GM23338 (cell line): ENCODE measurements at regions not wholly inside any gene's neighbourhood (a gene's known extent, or its start where the extent isn't known, plus 50 kb on each side); places are given as distances from the start of the nearest gene placed in this dataset.

ENCODE experiments used
- ATAC-seq: fragments of 200-7000 bp; cut with Tn5 transposase; 3 replicates; pipeline ENCODE4 v1.9.1; 2020
- DNase-seq: peaks from one replicate; pipeline ENCODE4 v3.0.0-alpha.2; 2015; ENCODE audit warnings: low spot score
- H2AFZ ChIP-seq: fragments of 200-600 bp; sonication (generic); 2 replicates; pipeline ENCODE4 v1.8.0; 2016; ENCODE audit warnings: antibody characterized with exemption, mild to moderate bottlenecking, moderate library complexity
- H3F3A ChIP-seq: fragments of 200-600 bp; sonication (generic); replicated peaks from 2 replicates; pipeline ENCODE4 v1.8.0; 2017; ENCODE audit warnings: antibody characterized with exemption, mixed run types, low read depth
- H3K27ac ChIP-seq: fragments of 200-600 bp; sonication (generic); 2 replicates; pipeline ENCODE4 v1.6.1; 2016; ENCODE audit warnings: low read depth
- H3K27me3 ChIP-seq: fragments of 200-600 bp; sonication (generic); 2 replicates; pipeline ENCODE4 v1.8.0; 2016; ENCODE audit warnings: mild to moderate bottlenecking, mixed run types, moderate library complexity; ENCODE audit not compliant: insufficient read depth
- H3K36me3 ChIP-seq: fragments of 200-600 bp; sonication (generic); 2 replicates; pipeline ENCODE4 v1.8.0; 2016; ENCODE audit warnings: mild to moderate bottlenecking; ENCODE audit not compliant: insufficient read depth
- H3K4me1 ChIP-seq: fragments of 200-600 bp; sonication (generic); 2 replicates; pipeline ENCODE4 v1.8.0; 2016; ENCODE audit warnings: mild to moderate bottlenecking, moderate library complexity; ENCODE audit not compliant: insufficient read depth
- H3K4me2 ChIP-seq: fragments of 200-600 bp; sonication (generic); 2 replicates; pipeline ENCODE4 v1.7.1; 2017; ENCODE audit warnings: mixed run types
- H3K4me3 ChIP-seq: fragments of 200-600 bp; sonication (generic); 2 replicates; pipeline ENCODE4 v1.6.1; 2016; ENCODE audit warnings: mixed run types
- H3K79me2 ChIP-seq: fragments of 200-600 bp; sonication (generic); replicated peaks from 2 replicates; pipeline ENCODE4 v1.8.0; 2017; ENCODE audit warnings: mild to moderate bottlenecking; ENCODE audit not compliant: insufficient read depth
- H3K9me2 ChIP-seq: fragments of 200-600 bp; sonication (generic); 2 replicates; pipeline ENCODE4 v1.8.0; 2017; ENCODE audit not compliant: insufficient read depth
- H4K20me1 ChIP-seq: fragments of 200-600 bp; sonication (generic); replicated peaks from 2 replicates; pipeline ENCODE4 v1.8.0; 2017; ENCODE audit warnings: mild to moderate bottlenecking; ENCODE audit not compliant: insufficient read depth
- H3K27ac Mint-ChIP-seq: 2 replicates; pipeline ENCODE4 v1.8.0; 2020; ENCODE audit warnings: inconsistent platforms, mild to moderate bottlenecking, moderate library complexity, mixed read lengths
- H3K27me3 Mint-ChIP-seq: 3 replicates; pipeline ENCODE4 v1.8.0; 2022; ENCODE audit warnings: low read depth, mild to moderate bottlenecking, moderate library complexity, mixed read lengths, inconsistent platforms; ENCODE audit not compliant: insufficient read depth, poor library complexity
- H3K36me3 Mint-ChIP-seq: 3 replicates; pipeline ENCODE4 v1.8.0; 2021; ENCODE audit warnings: low read depth, mild to moderate bottlenecking, inconsistent platforms, moderate library complexity, mixed read lengths
- H3K4me1 Mint-ChIP-seq: 3 replicates; pipeline ENCODE4 v1.8.0; 2020; ENCODE audit warnings: mild to moderate bottlenecking, inconsistent platforms, mixed read lengths
- H3K4me3 Mint-ChIP-seq: 3 replicates; pipeline ENCODE4 v1.8.0; 2021; ENCODE audit warnings: moderate library complexity, mild to moderate bottlenecking, inconsistent platforms, mixed read lengths
- H3K9me3 Mint-ChIP-seq: 3 replicates; pipeline ENCODE4 v1.8.0; 2020; ENCODE audit warnings: moderate library complexity, mild to moderate bottlenecking, inconsistent platforms, mixed read lengths
- EZH2 ChIP-seq: fragments of 200-600 bp; sonication (generic); IDR thresholded peaks from one replicate; pipeline ENCODE4 v1.8.0; 2017; ENCODE audit warnings: antibody characterized with exemption, mild to moderate bottlenecking, low read depth; ENCODE audit not compliant: unreplicated experiment
- EZH2phosphoT487 ChIP-seq: fragments of 200-600 bp; sonication (generic); IDR thresholded peaks from one replicate; pipeline ENCODE4 v1.8.1; 2018; ENCODE audit warnings: antibody characterized with exemption; ENCODE audit not compliant: unreplicated experiment
- NANOG ChIP-seq: IDR thresholded peaks from 2 replicates; pipeline ENCODE4 v1.6.1; 2016; ENCODE audit warnings: antibody characterized with exemption, borderline replicate concordance
- POLR2AphosphoS5 ChIP-seq: IDR thresholded peaks from 2 replicates; pipeline ENCODE4 v1.6.1; 2016; ENCODE audit warnings: antibody characterized with exemption, low read depth
- STAT1 ChIP-seq: IDR thresholded peaks from one replicate; pipeline ENCODE4 v1.6.1; 2016; ENCODE audit warnings: antibody characterized with exemption; ENCODE audit not compliant: unreplicated experiment
- ZNF114 ChIP-seq: fragments of 250-450 bp; sonication (Bioruptor Pico); IDR thresholded peaks from 2 replicates; pipeline ENCODE4 v1.5.0; 2020; ENCODE audit warnings: mild to moderate bottlenecking, moderate library complexity
- ZNF331 ChIP-seq: fragments of 250-450 bp; sonication (Bioruptor Pico); IDR thresholded peaks from 2 replicates; pipeline ENCODE4 v1.5.0; 2020; ENCODE audit warnings: low read depth, mild to moderate bottlenecking, moderate library complexity
- TF ChIP-seq, protein P1 (sequence below): fragments of 250-450 bp; sonication (Bioruptor Pico); IDR thresholded peaks from 2 replicates; pipeline ENCODE4 v1.5.0; 2020; ENCODE audit warnings: mild to moderate bottlenecking, moderate library complexity
- TF ChIP-seq, protein P2 (sequence below): IDR thresholded peaks from 2 replicates; pipeline ENCODE4 v1.6.1; 2016; ENCODE audit warnings: antibody characterized with exemption

DNA sequence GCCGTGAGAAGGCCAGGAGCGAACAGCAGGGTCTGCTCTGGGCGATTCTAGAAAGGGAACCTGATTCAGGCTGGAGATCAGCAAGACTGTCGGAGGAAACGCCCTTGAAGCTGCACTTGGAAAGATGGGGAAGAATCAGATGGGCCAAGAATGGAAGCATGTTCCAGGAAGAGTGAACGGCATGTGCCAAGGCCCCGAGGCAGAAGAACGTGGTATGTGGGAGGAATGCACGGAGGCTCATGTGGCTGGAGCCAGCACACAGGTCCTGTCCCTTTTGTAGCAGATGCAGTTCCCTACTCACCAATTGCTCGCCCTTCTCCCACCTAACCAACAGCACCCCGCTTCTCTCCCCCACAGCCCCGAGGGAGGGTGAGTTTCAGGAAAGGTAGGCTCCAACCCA, 180.6 kb downstream of the TFAP2C start (continued):
- TF ChIP-seq, protein P1, sequence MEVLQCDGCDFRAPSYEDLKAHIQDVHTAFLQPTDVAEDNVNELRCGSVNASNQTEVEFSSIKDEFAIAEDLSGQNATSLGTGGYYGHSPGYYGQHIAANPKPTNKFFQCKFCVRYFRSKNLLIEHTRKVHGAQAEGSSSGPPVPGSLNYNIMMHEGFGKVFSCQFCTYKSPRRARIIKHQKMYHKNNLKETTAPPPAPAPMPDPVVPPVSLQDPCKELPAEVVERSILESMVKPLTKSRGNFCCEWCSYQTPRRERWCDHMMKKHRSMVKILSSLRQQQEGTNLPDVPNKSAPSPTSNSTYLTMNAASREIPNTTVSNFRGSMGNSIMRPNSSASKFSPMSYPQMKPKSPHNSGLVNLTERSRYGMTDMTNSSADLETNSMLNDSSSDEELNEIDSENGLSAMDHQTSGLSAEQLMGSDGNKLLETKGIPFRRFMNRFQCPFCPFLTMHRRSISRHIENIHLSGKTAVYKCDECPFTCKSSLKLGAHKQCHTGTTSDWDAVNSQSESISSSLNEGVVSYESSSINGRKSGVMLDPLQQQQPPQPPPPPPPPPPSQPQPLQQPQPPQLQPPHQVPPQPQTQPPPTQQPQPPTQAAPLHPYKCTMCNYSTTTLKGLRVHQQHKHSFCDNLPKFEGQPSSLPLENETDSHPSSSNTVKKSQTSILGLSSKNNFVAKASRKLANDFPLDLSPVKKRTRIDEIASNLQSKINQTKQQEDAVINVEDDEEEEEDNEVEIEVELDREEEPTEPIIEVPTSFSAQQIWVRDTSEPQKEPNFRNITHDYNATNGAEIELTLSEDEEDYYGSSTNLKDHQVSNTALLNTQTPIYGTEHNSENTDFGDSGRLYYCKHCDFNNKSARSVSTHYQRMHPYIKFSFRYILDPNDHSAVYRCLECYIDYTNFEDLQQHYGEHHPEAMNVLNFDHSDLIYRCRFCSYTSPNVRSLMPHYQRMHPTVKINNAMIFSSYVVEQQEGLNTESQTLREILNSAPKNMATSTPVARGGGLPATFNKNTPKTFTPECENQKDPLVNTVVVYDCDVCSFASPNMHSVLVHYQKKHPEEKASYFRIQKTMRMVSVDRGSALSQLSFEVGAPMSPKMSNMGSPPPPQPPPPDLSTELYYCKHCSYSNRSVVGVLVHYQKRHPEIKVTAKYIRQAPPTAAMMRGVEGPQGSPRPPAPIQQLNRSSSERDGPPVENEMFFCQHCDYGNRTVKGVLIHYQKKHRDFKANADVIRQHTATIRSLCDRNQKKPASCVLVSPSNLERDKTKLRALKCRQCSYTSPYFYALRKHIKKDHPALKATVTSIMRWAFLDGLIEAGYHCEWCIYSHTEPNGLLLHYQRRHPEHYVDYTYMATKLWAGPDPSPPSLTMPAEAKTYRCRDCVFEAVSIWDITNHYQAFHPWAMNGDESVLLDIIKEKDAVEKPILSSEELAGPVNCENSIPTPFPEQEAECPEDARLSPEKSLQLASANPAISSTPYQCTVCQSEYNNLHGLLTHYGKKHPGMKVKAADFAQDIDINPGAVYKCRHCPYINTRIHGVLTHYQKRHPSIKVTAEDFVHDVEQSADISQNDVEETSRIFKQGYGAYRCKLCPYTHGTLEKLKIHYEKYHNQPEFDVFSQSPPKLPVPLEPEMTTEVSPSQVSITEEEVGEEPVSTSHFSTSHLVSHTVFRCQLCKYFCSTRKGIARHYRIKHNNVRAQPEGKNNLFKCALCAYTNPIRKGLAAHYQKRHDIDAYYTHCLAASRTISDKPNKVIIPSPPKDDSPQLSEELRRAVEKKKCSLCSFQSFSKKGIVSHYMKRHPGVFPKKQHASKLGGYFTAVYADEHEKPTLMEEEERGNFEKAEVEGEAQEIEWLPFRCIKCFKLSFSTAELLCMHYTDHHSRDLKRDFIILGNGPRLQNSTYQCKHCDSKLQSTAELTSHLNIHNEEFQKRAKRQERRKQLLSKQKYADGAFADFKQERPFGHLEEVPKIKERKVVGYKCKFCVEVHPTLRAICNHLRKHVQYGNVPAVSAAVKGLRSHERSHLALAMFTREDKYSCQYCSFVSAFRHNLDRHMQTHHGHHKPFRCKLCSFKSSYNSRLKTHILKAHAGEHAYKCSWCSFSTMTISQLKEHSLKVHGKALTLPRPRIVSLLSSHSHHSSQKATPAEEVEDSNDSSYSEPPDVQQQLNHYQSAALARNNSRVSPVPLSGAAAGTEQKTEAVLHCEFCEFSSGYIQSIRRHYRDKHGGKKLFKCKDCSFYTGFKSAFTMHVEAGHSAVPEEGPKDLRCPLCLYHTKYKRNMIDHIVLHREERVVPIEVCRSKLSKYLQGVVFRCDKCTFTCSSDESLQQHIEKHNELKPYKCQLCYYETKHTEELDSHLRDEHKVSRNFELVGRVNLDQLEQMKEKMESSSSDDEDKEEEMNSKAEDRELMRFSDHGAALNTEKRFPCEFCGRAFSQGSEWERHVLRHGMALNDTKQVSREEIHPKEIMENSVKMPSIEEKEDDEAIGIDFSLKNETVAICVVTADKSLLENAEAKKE (CRISPR knock-in tag): no peak
- TF ChIP-seq, protein P2, sequence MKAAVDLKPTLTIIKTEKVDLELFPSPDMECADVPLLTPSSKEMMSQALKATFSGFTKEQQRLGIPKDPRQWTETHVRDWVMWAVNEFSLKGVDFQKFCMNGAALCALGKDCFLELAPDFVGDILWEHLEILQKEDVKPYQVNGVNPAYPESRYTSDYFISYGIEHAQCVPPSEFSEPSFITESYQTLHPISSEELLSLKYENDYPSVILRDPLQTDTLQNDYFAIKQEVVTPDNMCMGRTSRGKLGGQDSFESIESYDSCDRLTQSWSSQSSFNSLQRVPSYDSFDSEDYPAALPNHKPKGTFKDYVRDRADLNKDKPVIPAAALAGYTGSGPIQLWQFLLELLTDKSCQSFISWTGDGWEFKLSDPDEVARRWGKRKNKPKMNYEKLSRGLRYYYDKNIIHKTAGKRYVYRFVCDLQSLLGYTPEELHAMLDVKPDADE: no peak
- no peak for TF ChIP-seq ZNF114

DNA sequence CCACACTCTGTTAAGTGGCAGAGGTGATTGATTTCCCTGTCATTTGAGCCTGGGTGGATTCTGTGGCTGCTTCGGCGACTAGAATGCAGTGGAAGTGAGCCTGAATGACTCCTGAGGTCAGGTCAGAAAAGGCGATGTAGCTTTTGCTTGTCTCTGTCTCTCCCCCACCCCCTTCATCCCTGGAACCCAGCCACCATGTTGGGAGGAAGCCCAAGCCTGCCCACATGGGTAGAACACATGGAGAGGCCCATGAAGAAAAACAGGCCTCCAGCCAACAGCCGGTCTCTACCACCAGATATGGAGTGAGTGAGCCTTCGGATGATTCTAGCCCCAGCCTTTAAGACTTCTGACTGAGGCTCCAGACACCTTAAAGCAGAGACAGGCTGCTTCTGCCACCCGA, 181.0 kb downstream of the TFAP2C start:
- Histone ChIP-seq H3K79me2 (no peaks in the 10 kb centered on the region), H3K4me1 (peaks cover 17% of the 10 kb centered on the region), H2AFZ (no peak overlapping the region), H3K9me2 (no peaks in the 10 kb centered on the region), H3K27ac (no peak overlapping the region), H3K4me2 (no peak overlapping the region), H3F3A (no peaks in the 10 kb centered on the region), H3K4me3 (no peak overlapping the region), H3K27me3 (no peaks in the 10 kb centered on the region), H3K36me3 (no peaks in the 10 kb centered on the region), H4K20me1 (no peaks in the 10 kb centered on the region)
- H3K27me3 Mint-ChIP-seq: peaks cover 4% of the 10 kb centered on the region
- peaks cover 30% of the 10 kb centered on the region for H3K4me1 Mint-ChIP-seq
- DNase-seq (no peak), ATAC-seq (no peak)
- no peaks in the 10 kb centered on the region; the same call in 2 of the 3 replicates for H3K36me3 Mint-ChIP-seq
- no peak overlapping the region for H3K4me3 Mint-ChIP-seq
- no peaks in the 10 kb centered on the region for H3K9me3 Mint-ChIP-seq
- H3K27ac Mint-ChIP-seq: no peak overlapping the region
- TF ChIP-seq ZNF331 (no peak), NANOG (no peak), POLR2AphosphoS5 (no peak), STAT1 (no peak), EZH2 (no peak), EZH2phosphoT487 (no peak)
- TF ChIP-seq, protein P2: no peak
